ENCODE measurements at regions not wholly inside any gene's neighbourhood (a gene's known extent, or its start where the extent isn't known, plus 50 kb on each side); places are given as distances from the start of the nearest gene placed in this dataset.

DNA sequence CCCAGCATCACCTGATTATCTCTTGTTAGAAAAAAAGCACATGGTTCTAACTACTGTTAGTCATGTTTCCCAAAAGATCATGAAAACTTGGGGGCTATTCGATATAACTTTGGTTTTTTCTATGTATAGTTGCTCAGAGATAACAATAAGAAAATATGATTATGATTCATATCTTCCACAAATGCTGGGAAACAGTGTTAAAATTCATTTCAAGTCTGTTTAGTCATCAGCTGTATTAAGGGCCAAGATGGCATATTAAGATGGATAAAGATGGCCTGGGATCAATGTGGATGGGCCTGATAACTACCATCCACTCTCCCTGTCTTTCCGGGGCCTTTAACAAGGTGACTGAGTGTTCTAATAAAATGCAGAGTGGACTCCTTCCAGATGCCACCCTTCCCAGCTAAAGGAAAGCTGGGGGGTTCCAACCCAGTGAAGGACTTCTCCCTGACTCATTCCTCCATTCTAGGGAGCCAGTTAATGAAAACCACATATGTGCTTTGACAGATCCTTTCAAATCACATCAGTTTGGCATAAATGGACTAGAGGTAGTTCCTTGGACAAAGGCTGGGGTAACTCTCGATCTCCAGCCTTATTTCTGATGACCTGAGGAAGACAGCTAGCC lies 221.6 kb downstream of the VAPA start:
- H3K4me1 ChIP-seq (ENCODE audit: insufficient read depth, insufficient read length): peaks cover 9% of the 10 kb centered on the region
- TF ChIP-seq YY1 (IDR thresholded peaks at IDR 0.05; ENCODE audit: insufficient read depth, insufficient read length) (no peak), ZNF274 (IDR thresholded peaks at IDR 0.05; ENCODE audit: low read depth, low read length) (no peak), SUZ12 (IDR thresholded peaks at IDR 0.05; ENCODE audit: extremely low read depth, insufficient read depth, insufficient read length) (no peak)
- H3K4me3 ChIP-seq (ENCODE audit: insufficient read length, low read depth): no peak overlapping the region
- no peaks in the 10 kb centered on the region for H3K36me3 ChIP-seq (ENCODE audit: insufficient read depth, insufficient read length, low read length)
- DNase-seq (ENCODE audit: low read depth, low spot score): no peak
- no peaks in the 10 kb centered on the region for H3K9me3 ChIP-seq (ENCODE audit: insufficient read depth, low read length)
- H3K27me3 ChIP-seq (ENCODE audit: insufficient read depth, insufficient read length): no peaks in the 10 kb centered on the region
- no peak overlapping the region for H3K9ac ChIP-seq (ENCODE audit: insufficient read length, low read depth)

DNA sequence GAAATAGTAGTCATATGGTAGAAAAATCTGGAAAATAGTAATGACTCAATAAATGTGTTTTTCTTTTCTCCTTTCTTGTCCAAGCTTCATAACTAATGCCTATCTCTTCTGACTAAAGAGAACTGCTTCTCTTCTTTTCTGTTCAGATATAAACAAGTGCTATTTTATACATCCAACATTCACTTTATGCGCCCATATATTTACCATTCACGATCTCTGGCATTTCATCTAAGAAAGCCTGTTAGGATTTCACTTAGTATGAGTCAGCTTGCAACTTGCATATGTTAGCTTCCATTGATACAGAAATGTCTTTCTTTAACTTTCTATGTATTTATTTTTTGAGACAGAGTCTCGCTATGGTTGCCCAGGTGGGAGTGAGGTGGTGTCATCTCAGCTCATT lies 224.9 kb downstream of the VAPA start:
- Histone ChIP-seq H3K36me3 (ENCODE audit: insufficient read depth, insufficient read length, low read length) (no peaks in the 10 kb centered on the region), H3K27me3 (ENCODE audit: insufficient read depth, insufficient read length) (no peaks in the 10 kb centered on the region), H3K9me3 (ENCODE audit: insufficient read depth, low read length) (no peaks in the 10 kb centered on the region), H3K4me3 (ENCODE audit: insufficient read length, low read depth) (no peak overlapping the region), H3K9ac (ENCODE audit: insufficient read length, low read depth) (no peak overlapping the region), H3K4me1 (ENCODE audit: insufficient read depth, insufficient read length) (peaks cover 13% of the 10 kb centered on the region)
- no peak for TF ChIP-seq YY1 (IDR thresholded peaks at IDR 0.05; ENCODE audit: insufficient read depth, insufficient read length)
- no peak for TF ChIP-seq SUZ12 (IDR thresholded peaks at IDR 0.05; ENCODE audit: extremely low read depth, insufficient read depth, insufficient read length)
- TF ChIP-seq ZNF274 (IDR thresholded peaks at IDR 0.05; ENCODE audit: low read depth, low read length): no peak
- no peak for DNase-seq (ENCODE audit: low read depth, low spot score)

DNA sequence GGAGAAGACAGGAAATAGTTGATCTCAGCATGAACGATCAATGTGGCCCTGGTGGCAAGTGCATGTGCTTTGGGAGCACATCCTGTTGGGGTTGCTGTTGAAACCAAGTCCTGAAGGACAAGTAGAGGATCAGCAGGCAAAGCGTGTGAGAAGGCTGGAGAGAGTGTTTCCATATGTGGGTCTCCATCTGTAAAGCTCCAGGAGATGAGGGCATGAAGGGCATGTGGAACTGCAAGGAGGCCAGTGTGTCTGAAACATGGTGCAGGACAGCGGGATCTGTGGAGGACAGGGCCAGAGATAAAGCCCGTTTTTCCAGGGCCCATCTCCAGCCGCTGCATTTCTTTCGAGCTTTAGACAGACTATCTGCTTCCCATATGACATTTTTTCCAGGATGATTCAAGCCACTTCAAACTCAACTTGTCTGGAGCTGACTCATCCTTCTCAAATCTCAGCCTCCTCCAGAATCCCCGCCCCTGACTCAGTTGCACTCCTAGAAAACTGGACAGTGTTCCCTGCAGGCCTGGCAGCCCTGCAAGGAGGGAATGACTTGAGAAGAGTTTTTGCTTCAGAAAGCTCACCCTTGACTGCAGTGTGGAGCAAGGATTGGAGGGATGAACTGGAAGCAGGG lies 226.1 kb downstream of the VAPA start:
- peaks cover 13% of the 10 kb centered on the region for H3K4me1 ChIP-seq (ENCODE audit: insufficient read depth, insufficient read length)
- TF ChIP-seq ZNF274 (IDR thresholded peaks at IDR 0.05; ENCODE audit: low read depth, low read length) (no peak), SUZ12 (IDR thresholded peaks at IDR 0.05; ENCODE audit: extremely low read depth, insufficient read depth, insufficient read length) (no peak), YY1 (IDR thresholded peaks at IDR 0.05; ENCODE audit: insufficient read depth, insufficient read length) (no peak)
- peak overlapping the region; percentile 70 for H3K9ac ChIP-seq (ENCODE audit: insufficient read length, low read depth)
- DNase-seq (ENCODE audit: low read depth, low spot score): no peak
- H3K9me3 ChIP-seq (ENCODE audit: insufficient read depth, low read length): no peaks in the 10 kb centered on the region
- H3K27me3 ChIP-seq (ENCODE audit: insufficient read depth, insufficient read length): no peaks in the 10 kb centered on the region
- no peak overlapping the region for H3K4me3 ChIP-seq (ENCODE audit: insufficient read length, low read depth)
- H3K36me3 ChIP-seq (ENCODE audit: insufficient read depth, insufficient read length, low read length): no peaks in the 10 kb centered on the region

DNA sequence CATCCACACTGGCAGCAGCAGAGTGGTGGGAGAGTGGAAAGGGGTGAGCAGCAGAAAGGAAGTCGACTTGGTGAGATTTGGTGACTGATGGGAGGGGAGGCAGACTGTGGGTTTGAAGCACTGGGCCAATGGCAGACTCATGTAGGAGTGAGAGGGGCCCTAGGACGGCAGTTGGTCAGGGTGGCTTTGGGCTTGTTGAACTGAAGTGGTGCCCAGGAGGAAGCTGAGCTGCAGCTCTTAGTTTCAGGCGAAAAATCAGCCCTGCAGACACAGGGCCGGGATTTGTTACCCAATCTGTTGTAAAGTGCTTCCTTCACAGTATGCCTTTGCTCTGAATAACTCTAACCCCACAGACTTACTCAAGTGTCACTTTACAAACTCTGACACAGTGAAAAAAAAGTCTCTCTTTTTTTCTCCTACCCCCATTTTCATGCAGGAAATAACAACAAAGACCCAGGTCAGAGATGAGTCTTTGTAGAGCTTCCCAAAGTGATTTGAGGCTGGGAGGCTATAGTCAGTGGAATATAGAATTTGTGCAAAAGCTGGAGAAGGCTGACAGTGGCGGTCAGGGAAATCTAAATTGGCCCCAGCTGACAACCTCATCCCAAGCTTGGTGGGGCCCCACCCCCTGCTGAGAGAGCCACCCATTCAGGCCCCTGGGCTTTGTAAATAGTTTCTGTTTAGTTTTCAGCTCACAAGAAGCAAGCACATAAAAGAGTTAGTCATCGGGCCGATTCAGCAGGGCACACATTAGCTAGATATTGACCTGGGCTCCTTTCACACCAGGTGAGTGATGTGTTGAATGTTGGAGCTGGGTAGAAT lies 226.9 kb downstream of the VAPA start:
- peak; percentile 28 for DNase-seq (ENCODE audit: low read depth, low spot score)

DNA sequence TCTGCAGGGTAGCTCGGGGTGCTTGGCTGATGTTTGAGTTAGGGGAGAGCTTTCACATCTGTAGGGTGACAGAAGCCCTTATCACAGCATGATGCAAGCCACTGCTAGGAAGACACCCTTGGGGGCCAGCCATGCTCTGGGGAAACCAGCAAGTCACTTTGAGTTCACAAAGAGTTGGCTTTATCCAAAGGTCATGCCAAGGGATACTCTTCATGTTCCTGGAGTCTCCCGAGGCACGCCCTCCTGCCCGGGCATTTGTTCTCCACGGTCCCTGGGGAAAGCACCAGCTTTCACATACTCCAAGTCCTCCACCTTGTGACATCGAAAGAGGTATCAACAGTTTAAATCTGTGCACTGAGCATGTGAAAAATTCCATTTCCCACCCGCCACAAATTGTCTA lies 227.7 kb downstream of the VAPA start:
- TF ChIP-seq YY1 (IDR thresholded peaks at IDR 0.05; ENCODE audit: insufficient read depth, insufficient read length) (no peak), SUZ12 (IDR thresholded peaks at IDR 0.05; ENCODE audit: extremely low read depth, insufficient read depth, insufficient read length) (no peak), ZNF274 (IDR thresholded peaks at IDR 0.05; ENCODE audit: low read depth, low read length) (no peak)
- Histone ChIP-seq H3K4me1 (ENCODE audit: insufficient read depth, insufficient read length) (peaks cover 13% of the 10 kb centered on the region), H3K4me3 (ENCODE audit: insufficient read length, low read depth) (no peak overlapping the region), H3K9ac (ENCODE audit: insufficient read length, low read depth) (no peak overlapping the region), H3K36me3 (ENCODE audit: insufficient read depth, insufficient read length, low read length) (no peaks in the 10 kb centered on the region), H3K27me3 (ENCODE audit: insufficient read depth, insufficient read length) (no peaks in the 10 kb centered on the region), H3K9me3 (ENCODE audit: insufficient read depth, low read length) (no peaks in the 10 kb centered on the region)
- DNase-seq (ENCODE audit: low read depth, low spot score): no peak

More for the DNA sequence above, 226.9 kb downstream of the VAPA start:
- Histone ChIP-seq H3K4me3 (ENCODE audit: insufficient read length, low read depth) (no peak overlapping the region), H3K4me1 (ENCODE audit: insufficient read depth, insufficient read length) (peaks cover 13% of the 10 kb centered on the region), H3K36me3 (ENCODE audit: insufficient read depth, insufficient read length, low read length) (no peaks in the 10 kb centered on the region), H3K9me3 (ENCODE audit: insufficient read depth, low read length) (no peaks in the 10 kb centered on the region), H3K9ac (ENCODE audit: insufficient read length, low read depth) (peak overlapping the region; percentile 70), H3K27me3 (ENCODE audit: insufficient read depth, insufficient read length) (no peaks in the 10 kb centered on the region)
- TF ChIP-seq ZNF274 (IDR thresholded peaks at IDR 0.05; ENCODE audit: low read depth, low read length) (no peak), YY1 (IDR thresholded peaks at IDR 0.05; ENCODE audit: insufficient read depth, insufficient read length) (no peak), SUZ12 (IDR thresholded peaks at IDR 0.05; ENCODE audit: extremely low read depth, insufficient read depth, insufficient read length) (no peak)

DNA sequence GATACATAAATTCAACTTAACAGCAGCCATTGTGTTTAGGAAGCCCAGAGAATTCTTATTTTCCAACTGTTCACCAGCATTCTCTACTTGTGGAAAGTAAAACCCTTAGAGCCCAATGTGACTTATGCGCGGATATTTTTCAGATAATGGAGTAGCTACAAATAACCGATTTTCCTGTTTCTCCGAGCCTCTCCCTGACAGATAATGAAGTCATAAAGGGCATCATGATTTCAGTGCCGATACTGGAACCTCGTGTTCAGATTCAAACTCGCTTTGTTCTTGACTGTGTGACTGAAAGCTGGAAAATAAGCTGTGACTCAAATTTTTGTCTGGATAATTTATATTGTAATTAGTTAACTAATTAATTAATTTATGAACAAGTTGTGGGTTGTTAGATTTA lies 228.2 kb downstream of the VAPA start:
- Histone ChIP-seq H3K36me3 (ENCODE audit: insufficient read depth, insufficient read length, low read length) (no peaks in the 10 kb centered on the region), H3K4me1 (ENCODE audit: insufficient read depth, insufficient read length) (peaks cover 13% of the 10 kb centered on the region), H3K27me3 (ENCODE audit: insufficient read depth, insufficient read length) (no peaks in the 10 kb centered on the region), H3K9me3 (ENCODE audit: insufficient read depth, low read length) (no peaks in the 10 kb centered on the region), H3K4me3 (ENCODE audit: insufficient read length, low read depth) (no peak overlapping the region), H3K9ac (ENCODE audit: insufficient read length, low read depth) (no peak overlapping the region)
- DNase-seq (ENCODE audit: low read depth, low spot score): no peak
- TF ChIP-seq SUZ12 (IDR thresholded peaks at IDR 0.05; ENCODE audit: extremely low read depth, insufficient read depth, insufficient read length) (no peak), YY1 (IDR thresholded peaks at IDR 0.05; ENCODE audit: insufficient read depth, insufficient read length) (no peak), ZNF274 (IDR thresholded peaks at IDR 0.05; ENCODE audit: low read depth, low read length) (no peak)
